ENCODE measurements at regions not wholly inside any gene's neighbourhood (a gene's known extent, or its start where the extent isn't known, plus 50 kb on each side); places are given as distances from the start of the nearest gene placed in this dataset.

GRCh38 chr4:66186095-66186494, 515.8 kb upstream of the EPHA5 start:
- no peaks in the 10 kb centered on the region for H3K27me3 ChIP-seq (ENCODE audit: control insufficient read depth, extremely low read depth, insufficient read depth, low read length)
- H3K4me2 ChIP-seq (ENCODE audit: control insufficient read depth, extremely low read depth, insufficient read depth, low read depth, low read length): no peak overlapping the region
- no peaks in the 10 kb centered on the region for H3K9me1 ChIP-seq (ENCODE audit: control insufficient read depth, extremely low read depth, insufficient read depth, low read length)
- H3K9ac ChIP-seq (ENCODE audit: control insufficient read depth, extremely low read depth, insufficient read depth, low read length): no peak overlapping the region
- H3K79me2 ChIP-seq (ENCODE audit: control insufficient read depth, insufficient read depth, low read length): no peaks in the 10 kb centered on the region
- H3K27ac ChIP-seq (ENCODE audit: control insufficient read depth, insufficient read depth, low read length): no peak overlapping the region
- no peak for FAIRE-seq
- DNase-seq (ENCODE audit: low read depth, low spot score): no peak
- no peak for TF ChIP-seq EZH2 (IDR thresholded peaks at IDR 0.05; ENCODE audit: low read length)
- TF ChIP-seq, protein P1, sequence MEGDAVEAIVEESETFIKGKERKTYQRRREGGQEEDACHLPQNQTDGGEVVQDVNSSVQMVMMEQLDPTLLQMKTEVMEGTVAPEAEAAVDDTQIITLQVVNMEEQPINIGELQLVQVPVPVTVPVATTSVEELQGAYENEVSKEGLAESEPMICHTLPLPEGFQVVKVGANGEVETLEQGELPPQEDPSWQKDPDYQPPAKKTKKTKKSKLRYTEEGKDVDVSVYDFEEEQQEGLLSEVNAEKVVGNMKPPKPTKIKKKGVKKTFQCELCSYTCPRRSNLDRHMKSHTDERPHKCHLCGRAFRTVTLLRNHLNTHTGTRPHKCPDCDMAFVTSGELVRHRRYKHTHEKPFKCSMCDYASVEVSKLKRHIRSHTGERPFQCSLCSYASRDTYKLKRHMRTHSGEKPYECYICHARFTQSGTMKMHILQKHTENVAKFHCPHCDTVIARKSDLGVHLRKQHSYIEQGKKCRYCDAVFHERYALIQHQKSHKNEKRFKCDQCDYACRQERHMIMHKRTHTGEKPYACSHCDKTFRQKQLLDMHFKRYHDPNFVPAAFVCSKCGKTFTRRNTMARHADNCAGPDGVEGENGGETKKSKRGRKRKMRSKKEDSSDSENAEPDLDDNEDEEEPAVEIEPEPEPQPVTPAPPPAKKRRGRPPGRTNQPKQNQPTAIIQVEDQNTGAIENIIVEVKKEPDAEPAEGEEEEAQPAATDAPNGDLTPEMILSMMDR (optimal IDR thresholded peaks at IDR 0.05 in 1 of 3, IDR thresholded peaks at IDR 0.05 in 1 of 3, conservative IDR thresholded peaks at IDR 0.05 in 1 of 3; ENCODE audit: extremely low read depth in 1 of 3, insufficient read depth in 2 of 3, low read length in 3 of 3): no peak
- no peaks in the 10 kb centered on the region for H3K9me3 ChIP-seq (ENCODE audit: control insufficient read depth, low read depth, low read length)
- no peak overlapping the region for H3K4me3 ChIP-seq (ENCODE audit: control insufficient read depth in 2 of 3, extremely low read depth in 1 of 3, insufficient read depth in 2 of 3, low read depth in 1 of 3, low read length in 3 of 3)
- H2AFZ ChIP-seq (ENCODE audit: control insufficient read depth, low read length): no peak overlapping the region
- dilution Hi-C loops (cut with MboI; ENCODE audit: extremely low pct_ligation_motif_present, low sequenced_read_pairs): no loop called here
- H4K20me1 ChIP-seq (ENCODE audit: control insufficient read depth, extremely low read depth, insufficient read depth, low read length): no peaks in the 10 kb centered on the region
- H3K36me3 ChIP-seq (ENCODE audit: control insufficient read depth in 2 of 2, extremely low read depth in 1 of 2, insufficient read depth in 2 of 2, low read length in 2 of 2): no peaks in the 10 kb centered on the region
- H3K4me1 ChIP-seq (ENCODE audit: control insufficient read depth, extremely low read depth, insufficient read depth, low read length): no peaks in the 10 kb centered on the region

- TF ChIP-seq, protein P1 (optimal IDR thresholded peaks at IDR 0.05 in 1 of 3, IDR thresholded peaks at IDR 0.05 in 1 of 3, conservative IDR thresholded peaks at IDR 0.05 in 1 of 3; ENCODE audit: extremely low read depth in 1 of 3, insufficient read depth in 2 of 3, low read length in 3 of 3): no peak
- no peak for TF ChIP-seq EZH2 (IDR thresholded peaks at IDR 0.05; ENCODE audit: low read length)
- no peak overlapping the region for H2AFZ ChIP-seq (ENCODE audit: control insufficient read depth, low read length)
- no peaks in the 10 kb centered on the region for H3K9me3 ChIP-seq (ENCODE audit: control insufficient read depth, low read depth, low read length)
- no peaks in the 10 kb centered on the region for H3K36me3 ChIP-seq (ENCODE audit: control insufficient read depth in 2 of 2, extremely low read depth in 1 of 2, insufficient read depth in 2 of 2, low read length in 2 of 2)
- H3K4me3 ChIP-seq (ENCODE audit: control insufficient read depth in 2 of 3, extremely low read depth in 1 of 3, insufficient read depth in 2 of 3, low read depth in 1 of 3, low read length in 3 of 3): no peak overlapping the region
- H4K20me1 ChIP-seq (ENCODE audit: control insufficient read depth, extremely low read depth, insufficient read depth, low read length): no peaks in the 10 kb centered on the region
- H3K27ac ChIP-seq (ENCODE audit: control insufficient read depth, insufficient read depth, low read length): no peak overlapping the region
- H3K79me2 ChIP-seq (ENCODE audit: control insufficient read depth, insufficient read depth, low read length): no peaks in the 10 kb centered on the region
- no peaks in the 10 kb centered on the region for H3K27me3 ChIP-seq (ENCODE audit: control insufficient read depth, extremely low read depth, insufficient read depth, low read length)
- H3K4me2 ChIP-seq (ENCODE audit: control insufficient read depth, extremely low read depth, insufficient read depth, low read depth, low read length): no peak overlapping the region
- dilution Hi-C loops (cut with MboI; ENCODE audit: extremely low pct_ligation_motif_present, low sequenced_read_pairs): no loop called here
- DNase-seq (ENCODE audit: low read depth, low spot score) (no peak), FAIRE-seq (no peak)
- no peaks in the 10 kb centered on the region for H3K9me1 ChIP-seq (ENCODE audit: control insufficient read depth, extremely low read depth, insufficient read depth, low read length)
- no peak overlapping the region for H3K9ac ChIP-seq (ENCODE audit: control insufficient read depth, extremely low read depth, insufficient read depth, low read length)
- H3K4me1 ChIP-seq (ENCODE audit: control insufficient read depth, extremely low read depth, insufficient read depth, low read length): no peaks in the 10 kb centered on the region
Observed at GRCh38 chr4:66182636-66183035, 512.3 kb upstream of the EPHA5 start.

Measured in keratinocyte (primary cell).